ENCODE measurements at regions not wholly inside any gene's neighbourhood (a gene's known extent, or its start where the extent isn't known, plus 50 kb on each side); places are given as distances from the start of the nearest gene placed in this dataset.

- TF ChIP-seq CTCF (conservative IDR thresholded peaks at IDR 0.05 in 1 of 2, IDR thresholded peaks at IDR 0.05 in 1 of 2; ENCODE audit: extremely low read depth in 1 of 2, insufficient read depth in 1 of 2, low read depth in 1 of 2, low read length in 2 of 2) (no peak), EZH2 (IDR thresholded peaks at IDR 0.05; ENCODE audit: borderline replicate concordance, low read length) (no peak)
These were observed 201.5 kb downstream of the LMO4 start for GRCh38 chr1:87530042-87530807.
